ENCODE measurements at regions not wholly inside any gene's neighbourhood (a gene's known extent, or its start where the extent isn't known, plus 50 kb on each side); places are given as distances from the start of the nearest gene placed in this dataset.
"Not testable (repeated sequence)": the region's sequence is repeated elsewhere in the genome, so short reads cannot be mapped to it uniquely, and the experiment has no call there.

DNA sequence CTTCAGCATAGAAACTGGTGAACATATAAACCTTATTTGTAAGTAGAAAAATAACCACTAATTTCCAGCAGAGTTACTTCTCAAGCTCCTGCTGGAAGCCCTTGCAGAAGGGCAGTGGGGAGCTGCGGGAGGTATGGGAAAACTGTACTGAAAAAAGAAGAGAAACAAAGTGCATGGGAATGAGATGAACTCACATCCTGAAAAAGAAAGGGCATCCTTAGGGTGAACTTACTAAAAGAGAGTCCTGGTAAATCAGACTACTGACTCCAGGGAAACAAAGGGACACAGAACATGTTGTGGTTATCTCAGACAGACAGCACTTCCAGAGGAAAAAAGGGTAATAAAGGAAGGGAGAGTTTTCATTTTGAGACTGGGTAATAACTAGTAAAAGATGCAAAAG, 515.1 kb downstream of the RPL10L start:
- no peaks in the 10 kb centered on the region for H3K4me1 ChIP-seq
- no peak for TF ChIP-seq EP300 (IDR thresholded peaks at IDR 0.05)
- no peak for TF ChIP-seq POLR2AphosphoS5 (IDR thresholded peaks at IDR 0.05)
- no peak for TF ChIP-seq POLR2A (IDR thresholded peaks at IDR 0.05)
- TF ChIP-seq, protein P1, sequence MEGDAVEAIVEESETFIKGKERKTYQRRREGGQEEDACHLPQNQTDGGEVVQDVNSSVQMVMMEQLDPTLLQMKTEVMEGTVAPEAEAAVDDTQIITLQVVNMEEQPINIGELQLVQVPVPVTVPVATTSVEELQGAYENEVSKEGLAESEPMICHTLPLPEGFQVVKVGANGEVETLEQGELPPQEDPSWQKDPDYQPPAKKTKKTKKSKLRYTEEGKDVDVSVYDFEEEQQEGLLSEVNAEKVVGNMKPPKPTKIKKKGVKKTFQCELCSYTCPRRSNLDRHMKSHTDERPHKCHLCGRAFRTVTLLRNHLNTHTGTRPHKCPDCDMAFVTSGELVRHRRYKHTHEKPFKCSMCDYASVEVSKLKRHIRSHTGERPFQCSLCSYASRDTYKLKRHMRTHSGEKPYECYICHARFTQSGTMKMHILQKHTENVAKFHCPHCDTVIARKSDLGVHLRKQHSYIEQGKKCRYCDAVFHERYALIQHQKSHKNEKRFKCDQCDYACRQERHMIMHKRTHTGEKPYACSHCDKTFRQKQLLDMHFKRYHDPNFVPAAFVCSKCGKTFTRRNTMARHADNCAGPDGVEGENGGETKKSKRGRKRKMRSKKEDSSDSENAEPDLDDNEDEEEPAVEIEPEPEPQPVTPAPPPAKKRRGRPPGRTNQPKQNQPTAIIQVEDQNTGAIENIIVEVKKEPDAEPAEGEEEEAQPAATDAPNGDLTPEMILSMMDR (IDR thresholded peaks at IDR 0.05), result no peak
- no peaks in the 10 kb centered on the region for H3K36me3 ChIP-seq
- 75 to 93% (median 84%) methylated on average over 1 of the region's 1 CpG for WGBS, 5 donors
- H3K9me3 ChIP-seq, result no peaks in the 10 kb centered on the region
- no peak for DNase-seq
- no peak overlapping the region for H3K4me3 ChIP-seq
- H3K27me3 ChIP-seq, result no peaks in the 10 kb centered on the region
- H3K27ac ChIP-seq, result no peak overlapping the region
- intact Hi-C loops (cut with DNase I; ENCODE audit: low total_unique reads), result no loop called here

DNA sequence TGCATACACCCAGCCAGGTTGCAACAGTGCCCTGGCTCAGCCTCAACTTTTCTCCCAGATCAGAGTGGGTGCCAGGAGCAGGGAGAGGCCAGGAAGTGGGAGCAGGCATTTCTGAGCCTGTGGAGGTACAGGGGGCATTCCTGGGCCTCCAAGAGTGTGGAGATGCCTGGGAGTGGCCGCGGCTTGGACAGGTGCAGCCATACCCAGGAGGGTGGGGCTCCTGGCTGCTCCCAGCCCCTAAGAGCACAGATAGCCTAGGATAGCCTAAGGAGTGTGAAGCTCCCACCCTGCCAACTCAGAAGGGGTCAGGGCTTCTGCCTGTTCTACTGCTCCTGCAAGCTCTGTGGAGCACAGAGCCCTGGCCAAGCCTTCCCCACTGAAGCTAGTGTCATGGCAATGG, 543.4 kb downstream of the RPL10L start:
- intact Hi-C loops (cut with DNase I; ENCODE audit: low total_unique reads), result no loop called here
- 95 to 100% (median 98%) methylated on average over 2 of the region's 2 CpGs for WGBS, 5 donors
- Histone ChIP-seq H3K4me3 (no peak overlapping the region), H3K4me1 (no peaks in the 10 kb centered on the region), H3K27ac (no peak overlapping the region), H3K27me3 (no peaks in the 10 kb centered on the region), H3K9me3 (peaks cover 0 to 50% (median 35%) of the 10 kb centered on the region in 4 donors), H3K36me3 (no peaks in the 10 kb centered on the region)
- no peak for DNase-seq
- TF ChIP-seq POLR2AphosphoS5 (IDR thresholded peaks at IDR 0.05), result no peak
- no peak for TF ChIP-seq EP300 (IDR thresholded peaks at IDR 0.05)
- no peak for TF ChIP-seq POLR2A (IDR thresholded peaks at IDR 0.05)
- TF ChIP-seq, protein P1 (IDR thresholded peaks at IDR 0.05), result no peak

DNA sequence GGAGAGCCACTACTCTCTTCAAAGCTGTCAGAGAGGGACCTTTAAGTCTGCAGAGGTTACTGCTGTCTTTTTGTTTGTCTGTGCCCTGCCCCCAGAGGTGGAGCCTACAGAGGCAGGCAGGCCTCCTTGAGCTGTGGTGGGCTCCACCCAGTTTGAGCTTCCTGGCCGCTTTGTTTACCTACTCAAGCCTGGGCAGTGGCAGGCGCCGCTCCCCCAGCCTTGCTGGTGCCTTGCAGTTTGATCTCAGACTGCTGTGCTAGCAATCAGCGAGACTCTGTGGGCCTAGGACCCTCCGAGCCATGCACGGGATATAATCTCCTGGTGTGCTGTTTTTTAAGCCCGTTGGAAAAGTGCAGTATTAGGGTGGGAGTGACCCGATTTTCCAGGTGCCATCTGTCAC, 550.7 kb downstream of the RPL10L start:
- H3K9me3 ChIP-seq, result peaks cover 0 to 12% (median 4%) of the 10 kb centered on the region in 4 donors
- intact Hi-C loops (cut with DNase I; ENCODE audit: low total_unique reads); H3K4me1 ChIP-seq; H3K27ac ChIP-seq; H3K27me3 ChIP-seq; H3K36me3 ChIP-seq; H3K4me3 ChIP-seq; DNase-seq: not testable (repeated sequence)
- WGBS, 5 donors, result 78 to 91% (median 86%) methylated on average over 8 of the region's 8 CpGs

DNA sequence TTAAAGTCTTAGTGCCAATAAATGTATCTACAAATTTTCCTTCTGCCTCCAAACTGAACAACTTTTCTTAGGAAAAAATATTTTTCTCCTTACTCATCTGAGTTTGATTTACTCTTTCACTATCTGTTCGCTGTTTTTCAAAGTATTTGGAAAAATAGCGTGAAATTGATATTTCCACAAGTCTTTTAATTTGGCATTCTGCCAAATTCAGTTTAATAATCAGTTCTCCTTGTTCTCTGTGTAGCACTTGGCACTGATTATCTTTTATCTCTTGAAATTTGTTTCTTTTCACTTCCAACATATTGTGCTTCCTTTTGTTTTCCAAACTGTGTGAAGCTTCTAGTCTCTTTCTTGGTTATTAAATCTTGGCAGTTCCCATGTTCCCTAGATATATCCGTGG, 559.8 kb downstream of the RPL10L start:
- no peak overlapping the region for H3K4me3 ChIP-seq
- no peak for TF ChIP-seq POLR2A (IDR thresholded peaks at IDR 0.05)
- TF ChIP-seq EP300 (IDR thresholded peaks at IDR 0.05), result no peak
- TF ChIP-seq POLR2AphosphoS5 (IDR thresholded peaks at IDR 0.05), result no peak
- TF ChIP-seq, protein P1 (IDR thresholded peaks at IDR 0.05), result no peak
- intact Hi-C loops (cut with DNase I; ENCODE audit: low total_unique reads), result no loop called here
- no peaks in the 10 kb centered on the region for H3K36me3 ChIP-seq
- no peaks in the 10 kb centered on the region for H3K27me3 ChIP-seq
- 42 to 62% (median 51%) methylated on average over 3 of the region's 3 CpGs for WGBS, 5 donors
- H3K27ac ChIP-seq, result no peak overlapping the region
- H3K9me3 ChIP-seq, result peaks cover 0 to 2% (median 0%) of the 10 kb centered on the region in 4 donors
- DNase-seq, result no peak
- no peaks in the 10 kb centered on the region for H3K4me1 ChIP-seq

DNA sequence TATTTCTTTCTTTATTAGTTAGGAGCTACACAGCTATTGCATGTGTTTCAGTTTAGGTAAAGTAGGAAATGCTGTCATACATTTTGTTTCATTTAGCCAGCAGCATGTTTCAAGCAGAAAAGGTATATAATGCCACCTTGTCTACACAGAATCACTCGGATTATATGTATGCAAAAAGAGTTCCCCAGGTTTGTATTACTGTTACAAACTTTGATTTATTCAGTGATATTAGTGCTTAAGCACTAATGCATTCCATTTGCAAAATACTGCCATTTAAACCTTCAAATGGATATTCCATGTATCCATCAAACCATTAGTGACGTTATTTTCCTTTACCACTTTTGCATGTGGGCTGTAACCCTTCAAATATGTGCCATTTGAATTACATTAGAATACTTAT, 564.0 kb downstream of the RPL10L start:
- Histone ChIP-seq H3K4me3 (no peak overlapping the region), H3K27me3 (no peaks in the 10 kb centered on the region), H3K27ac (no peak overlapping the region), H3K9me3 (peaks cover 0 to 13% (median 0%) of the 10 kb centered on the region in 4 donors), H3K4me1 (no peaks in the 10 kb centered on the region), H3K36me3 (no peaks in the 10 kb centered on the region)
- intact Hi-C loops (cut with DNase I; ENCODE audit: low total_unique reads), result no loop called here
- no peak for DNase-seq
- TF ChIP-seq EP300 (IDR thresholded peaks at IDR 0.05) (no peak), POLR2AphosphoS5 (IDR thresholded peaks at IDR 0.05) (no peak), POLR2A (IDR thresholded peaks at IDR 0.05) (no peak)
- TF ChIP-seq, protein P1 (IDR thresholded peaks at IDR 0.05), result no peak
- 64 to 78% (median 77%) methylated on average over 2 of the region's 2 CpGs for WGBS, 5 donors
